ENCODE measurements at regions not wholly inside any gene's neighbourhood (a gene's known extent, or its start where the extent isn't known, plus 50 kb on each side); places are given as distances from the start of the nearest gene placed in this dataset.
"Not testable (repeated sequence)": the region's sequence is repeated elsewhere in the genome, so short reads cannot be mapped to it uniquely, and the experiment has no call there.

DNA sequence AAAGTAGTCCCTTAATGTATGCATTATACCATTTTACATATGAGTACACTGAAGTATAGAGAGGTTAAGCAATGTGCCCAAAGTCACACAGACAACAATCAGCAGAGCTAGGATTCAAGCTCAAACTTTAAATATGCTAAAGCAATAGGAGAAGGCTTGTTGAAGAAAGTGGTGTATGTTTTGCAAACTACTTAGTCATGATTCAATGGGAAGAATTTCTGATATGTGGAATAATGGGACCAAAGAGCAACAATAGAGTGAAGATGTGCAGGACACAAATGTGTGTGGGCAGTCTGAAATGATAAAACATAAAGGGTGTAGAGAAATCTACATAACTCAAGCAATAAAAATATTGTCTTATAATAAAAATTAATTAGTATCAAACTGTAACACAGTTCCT is 109.0 kb upstream of the ARSJ start:
- no peak for DNase-seq

DNA sequence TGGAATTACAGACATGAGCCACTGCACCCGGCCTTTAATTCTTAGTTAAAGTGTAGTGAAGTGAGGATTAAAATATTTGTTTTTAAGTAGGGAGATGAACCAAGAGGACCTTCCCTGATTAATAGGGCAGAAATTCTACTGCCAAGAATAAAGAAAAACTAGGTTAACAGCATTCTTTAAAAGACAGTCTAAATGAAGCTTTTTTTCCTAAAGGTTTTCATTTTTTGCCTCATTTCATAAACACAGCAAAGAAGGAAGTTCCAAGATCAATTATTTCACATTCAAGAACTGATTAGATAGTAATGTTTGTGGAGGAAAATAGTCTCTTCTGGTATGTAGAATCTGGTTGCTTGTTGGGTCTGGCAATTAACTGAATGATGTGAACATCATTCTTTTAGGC is 112.1 kb upstream of the ARSJ start:
- no peak for DNase-seq

DNA sequence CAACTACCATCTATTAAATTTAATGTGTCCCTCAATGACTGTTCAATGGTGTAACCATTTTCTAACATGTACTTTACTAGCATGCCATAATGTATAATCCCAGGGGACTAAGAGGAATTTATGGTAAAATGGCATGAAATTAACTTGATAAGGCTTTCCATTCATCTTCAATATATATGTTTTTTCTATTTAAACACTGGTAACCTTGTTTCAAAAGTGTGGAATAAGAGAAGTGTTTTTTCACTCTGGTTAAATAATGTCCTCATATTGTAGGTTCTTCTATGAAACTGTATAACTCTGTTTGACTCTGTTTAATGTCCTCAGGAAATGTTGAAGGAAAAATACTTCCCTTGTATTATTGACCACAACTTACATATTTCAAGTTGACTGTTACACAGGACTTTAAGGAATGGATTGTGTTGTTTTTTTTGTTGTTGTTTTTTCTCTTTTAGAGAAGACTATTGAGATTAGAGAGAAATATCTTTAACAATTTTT is 113.8 kb upstream of the ARSJ start:
- DNase-seq: no peak

DNA sequence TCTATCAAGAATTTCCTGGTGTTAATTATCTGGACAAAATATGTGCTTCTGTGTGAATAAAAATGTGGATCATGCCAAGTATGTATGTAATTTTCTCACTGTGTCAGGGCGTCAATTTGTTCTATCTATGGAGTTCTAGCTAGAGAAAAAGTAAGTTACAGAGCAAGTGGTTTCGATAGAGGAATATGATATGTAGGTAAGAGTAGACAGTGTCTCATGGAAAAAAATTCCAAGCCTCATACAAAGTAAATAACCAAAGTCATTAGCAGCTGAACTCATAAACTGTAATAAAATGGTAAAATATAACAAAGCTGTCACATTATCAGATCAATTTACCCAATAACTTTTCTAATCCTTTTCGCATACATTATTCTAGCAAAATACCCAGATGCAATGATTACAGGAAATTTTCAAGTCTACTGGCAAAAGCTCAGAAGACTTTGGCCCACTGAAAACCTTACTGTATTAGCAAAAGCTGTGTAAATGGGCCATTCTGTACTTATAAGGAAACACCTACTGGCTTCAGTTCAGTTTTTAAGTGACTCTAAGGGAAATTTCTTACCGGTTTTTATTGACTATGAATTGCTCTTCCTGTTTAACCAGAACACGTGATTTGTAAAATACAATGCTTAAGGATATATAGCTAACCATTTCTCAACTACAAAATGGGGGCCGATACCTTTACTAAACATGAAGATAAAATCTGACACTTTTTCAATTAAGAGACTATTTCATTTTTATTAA is 121.0 kb upstream of the ARSJ start:
- no peak for DNase-seq

DNA sequence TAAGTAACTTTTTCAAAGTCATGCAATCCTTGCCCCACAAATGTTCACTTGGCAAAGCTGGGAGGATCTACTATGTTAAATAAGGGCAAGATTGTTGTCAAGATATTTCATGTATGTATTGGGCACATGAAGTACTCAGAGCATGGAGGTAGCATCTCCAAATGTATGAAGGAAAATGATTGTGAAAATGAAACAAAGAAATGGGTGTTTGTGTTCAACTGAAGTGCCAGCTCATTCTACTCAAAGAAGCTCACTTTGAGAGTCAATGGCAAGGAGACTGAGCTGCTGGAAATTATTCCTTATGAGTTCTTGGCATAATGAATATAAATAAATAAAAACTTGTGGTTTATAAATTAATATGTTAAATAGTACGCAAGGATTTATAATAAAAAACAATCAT is 124.5 kb upstream of the ARSJ start:
- DNase-seq: no peak

DNA sequence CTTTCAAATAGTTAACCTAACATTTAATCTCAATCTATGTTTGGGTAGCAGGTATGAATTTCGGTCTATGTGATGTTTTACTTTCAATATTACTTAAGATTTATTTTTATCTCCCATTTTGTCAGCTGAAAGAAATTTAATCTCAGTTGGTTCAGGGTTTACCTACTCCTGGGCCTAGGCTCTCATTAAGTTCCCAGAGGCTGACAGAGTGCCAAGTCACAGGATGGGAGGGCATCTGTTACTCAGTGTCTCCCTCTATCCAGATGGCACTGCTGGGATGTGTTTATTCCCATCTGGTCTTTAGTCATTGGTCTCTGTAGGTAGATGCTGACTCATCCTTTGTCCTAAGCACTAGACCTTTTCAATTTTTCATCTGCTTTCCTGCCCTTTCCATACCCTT is 129.4 kb upstream of the ARSJ start:
- DNase-seq: no peak

DNA sequence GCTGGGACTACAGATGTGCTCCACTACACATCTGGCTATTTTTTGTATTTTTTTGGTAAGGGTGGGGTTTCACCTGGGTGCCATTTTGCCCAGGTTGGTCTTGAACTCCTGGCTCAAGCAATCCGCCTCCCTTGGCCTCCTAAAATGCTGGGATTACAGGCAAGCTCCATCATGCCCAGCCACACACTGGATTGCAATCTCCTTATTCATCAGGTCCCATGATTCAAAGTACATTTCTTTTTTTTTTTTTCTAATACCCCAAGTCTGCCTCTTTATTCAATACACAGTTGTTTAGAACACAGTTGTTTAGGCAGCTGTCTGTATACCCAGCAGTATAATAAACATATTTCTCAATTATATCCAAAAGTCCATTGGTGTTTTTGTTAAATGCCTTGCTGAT is 130.3 kb upstream of the ARSJ start:
- DNase-seq: no peak

DNA sequence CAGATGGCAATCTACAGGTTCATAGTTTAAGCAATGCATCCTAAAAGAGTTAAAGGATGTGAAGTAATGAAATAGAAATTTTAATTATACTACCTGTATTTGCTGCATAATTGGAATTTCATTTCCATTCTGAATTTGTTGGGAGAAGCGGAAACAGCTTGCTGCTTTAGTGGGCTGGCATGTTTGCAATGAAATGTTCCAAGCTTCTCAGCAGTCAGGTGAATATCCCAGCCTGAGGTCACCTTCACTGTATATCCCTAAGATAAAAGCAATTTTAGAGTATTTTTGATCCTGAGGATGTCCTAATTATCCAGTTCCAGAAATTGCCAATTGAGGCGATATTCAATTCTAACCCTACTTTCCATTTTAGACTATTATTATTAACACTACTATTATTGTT is 136.1 kb upstream of the ARSJ start:
- DNase-seq: no peak

DNA sequence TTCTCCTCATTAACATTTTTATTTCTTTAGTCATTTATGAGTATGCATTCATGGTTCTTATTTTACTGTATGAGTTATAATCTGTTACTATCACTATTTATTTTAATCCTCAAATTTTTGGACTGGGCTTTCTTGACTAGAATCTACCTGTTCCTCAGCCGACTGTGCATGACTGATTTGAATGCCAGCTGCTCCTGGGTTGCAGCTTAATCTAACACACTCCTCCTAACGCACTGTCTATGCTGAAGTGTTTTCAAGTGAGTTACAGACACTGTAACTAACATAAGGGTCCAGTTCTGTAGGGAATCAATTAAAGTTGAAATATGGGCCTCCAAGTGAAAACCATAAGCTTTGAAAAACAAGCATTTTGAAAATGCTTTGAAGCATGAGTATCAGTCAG is 137.4 kb upstream of the ARSJ start:
- DNase-seq: no peak

DNA sequence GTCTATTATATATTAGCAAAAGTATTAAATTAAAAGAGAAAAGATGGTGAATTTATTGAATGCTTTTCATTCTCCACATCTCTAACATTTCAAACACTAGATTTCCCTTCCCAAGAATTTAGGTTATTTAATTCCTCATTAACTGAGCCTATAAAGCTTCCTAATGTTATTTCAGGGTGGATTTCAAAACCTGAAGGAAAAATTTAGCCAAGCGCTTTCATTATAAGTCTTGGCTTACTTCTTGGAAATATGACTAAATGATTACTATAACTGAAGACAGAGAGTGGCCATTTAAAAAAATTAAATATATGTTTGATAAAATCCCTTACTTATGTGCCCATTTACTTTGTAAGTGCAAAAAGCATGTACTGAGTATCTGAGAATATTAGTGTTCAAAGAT is 141.8 kb upstream of the ARSJ start:
- no peak for DNase-seq

DNA sequence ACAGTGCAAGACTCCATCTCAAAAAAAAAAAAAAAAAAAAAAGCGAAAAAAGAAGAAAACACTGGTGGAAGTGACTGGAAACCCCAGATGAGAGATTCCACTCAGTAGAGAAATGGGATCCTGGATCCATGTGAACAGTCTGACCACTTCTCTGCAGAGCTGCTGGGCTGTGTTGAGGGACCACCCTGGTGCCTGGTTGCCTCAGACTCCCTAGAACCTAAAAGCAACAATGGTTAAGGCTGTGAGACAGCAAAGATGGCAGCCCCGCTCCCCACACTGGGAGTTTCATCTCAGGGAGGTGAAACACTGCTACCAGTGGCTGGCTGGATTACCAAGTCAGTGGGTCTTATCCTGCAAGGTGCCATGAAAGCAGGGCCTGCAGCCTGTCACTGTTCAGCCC is 152.8 kb upstream of the ARSJ start:
- no peak for DNase-seq

DNA sequence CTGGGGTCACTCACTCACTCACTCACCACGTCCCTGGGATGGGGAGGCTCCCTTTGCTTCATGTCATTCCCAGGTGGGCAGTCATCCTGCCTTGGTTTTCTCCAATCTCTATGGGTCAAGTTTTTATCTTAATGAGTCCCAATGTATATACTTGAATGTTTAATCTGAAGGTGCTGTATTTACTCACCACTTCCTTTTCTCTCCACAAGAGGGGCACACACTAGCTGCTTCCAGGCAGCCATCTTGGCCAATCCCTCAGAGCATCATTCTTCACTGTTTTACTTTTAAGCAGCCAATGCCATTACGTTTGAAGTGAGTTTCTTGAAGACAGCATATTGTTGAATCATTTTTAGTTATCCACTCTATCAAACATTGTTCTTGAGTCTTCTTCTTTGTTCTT is 153.4 kb upstream of the ARSJ start:
- no peak for DNase-seq

DNA sequence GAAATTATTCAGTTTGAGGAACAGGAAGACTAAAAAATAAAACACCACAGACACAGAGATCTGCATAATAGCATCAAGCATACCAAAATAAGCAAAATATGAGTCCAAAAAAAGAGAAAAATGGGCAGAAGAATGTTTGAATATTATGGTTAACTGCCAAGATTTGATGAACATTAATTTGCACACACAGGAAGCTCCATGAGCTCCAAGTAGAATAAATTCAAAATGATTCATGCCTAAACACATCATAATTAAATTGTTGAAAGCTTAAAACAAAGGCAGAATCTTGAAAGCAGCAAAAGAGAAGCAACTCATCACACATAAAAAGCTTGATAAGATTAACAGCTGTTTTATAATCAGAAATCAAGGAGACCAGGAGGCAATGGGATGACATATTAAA is 156.6 kb upstream of the ARSJ start:
- DNase-seq: no peak

DNA sequence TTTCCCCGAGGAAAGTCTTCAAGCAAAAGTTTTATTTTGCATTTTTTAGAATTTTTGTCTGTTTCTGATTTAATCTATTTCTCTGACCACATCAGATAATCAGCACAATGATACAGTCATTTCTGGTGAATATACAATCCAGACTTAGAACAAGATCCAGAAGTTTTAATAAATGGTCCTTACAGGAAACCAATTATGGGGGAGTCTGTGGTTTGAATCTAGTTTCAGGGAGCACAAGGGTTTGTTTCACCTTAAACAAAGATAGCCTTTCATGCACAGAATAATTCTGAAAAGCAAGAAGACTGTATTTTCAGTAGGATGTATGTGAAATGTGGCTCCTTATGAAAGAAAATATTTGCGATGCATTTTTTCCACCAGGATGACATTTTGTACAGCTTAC is 158.5 kb upstream of the ARSJ start:
- no peak for DNase-seq

DNA sequence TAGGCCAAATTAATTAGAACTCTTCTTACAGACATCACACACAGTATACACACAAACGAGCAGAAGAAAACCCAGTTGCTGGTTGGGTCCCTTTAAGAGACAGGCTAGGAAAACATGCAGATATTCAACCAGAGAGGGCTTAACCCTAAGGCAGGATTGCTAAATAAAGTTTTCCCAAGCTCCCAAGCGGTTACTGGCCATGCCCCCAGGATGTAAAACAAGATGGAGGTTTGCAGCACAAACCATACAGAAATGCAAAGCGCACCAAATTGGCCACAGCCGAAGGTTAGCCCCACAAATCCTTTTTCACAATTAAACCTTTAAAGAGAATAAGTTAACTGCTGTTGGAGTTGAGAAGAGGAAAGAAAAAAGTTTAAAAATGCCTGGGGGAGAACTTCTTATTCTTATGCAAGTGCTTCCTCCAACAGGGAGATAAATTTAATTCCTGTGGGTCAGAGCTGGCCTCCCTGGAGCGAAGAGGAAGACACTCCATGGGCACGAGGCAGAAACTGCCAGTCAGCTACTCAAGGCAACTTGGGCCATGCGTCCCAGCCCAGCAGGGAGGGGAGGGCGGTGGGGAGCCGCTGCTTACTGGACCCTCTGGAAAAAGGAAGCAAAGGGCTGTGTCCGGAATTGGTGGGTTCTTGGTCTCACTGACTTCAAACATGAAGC is 167.6 kb upstream of the ARSJ start:
- no peak for DNase-seq

DNA sequence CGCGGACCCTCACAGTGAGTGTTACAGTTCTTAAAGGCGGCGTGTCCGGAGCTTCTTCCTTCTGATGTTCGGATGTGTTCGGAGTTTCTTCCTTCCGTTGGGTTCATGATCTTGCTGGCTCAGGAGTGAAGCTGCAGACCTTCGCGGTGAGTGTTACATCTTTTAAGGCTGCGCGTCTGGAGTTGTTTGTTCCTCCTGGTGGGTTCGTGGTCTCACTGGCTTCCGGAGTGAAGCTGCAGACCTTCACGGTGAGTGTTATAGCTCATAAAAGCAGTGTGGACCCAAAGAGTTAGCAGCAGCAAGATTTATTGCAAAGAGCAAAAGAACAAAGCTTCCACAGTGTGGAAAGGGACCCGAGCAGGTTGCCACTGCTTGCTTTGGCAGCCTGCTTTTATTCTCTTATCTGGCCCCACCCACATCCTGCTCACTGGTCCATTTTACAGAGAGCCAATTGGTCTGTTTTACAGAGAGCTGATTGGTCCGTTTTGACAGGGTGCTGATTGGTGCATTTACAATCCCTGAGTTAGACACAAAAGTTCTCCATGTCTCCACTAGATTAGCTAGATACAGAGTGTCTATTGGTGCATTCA is 168.3 kb upstream of the ARSJ start:
- not testable (repeated sequence) for DNase-seq

DNA sequence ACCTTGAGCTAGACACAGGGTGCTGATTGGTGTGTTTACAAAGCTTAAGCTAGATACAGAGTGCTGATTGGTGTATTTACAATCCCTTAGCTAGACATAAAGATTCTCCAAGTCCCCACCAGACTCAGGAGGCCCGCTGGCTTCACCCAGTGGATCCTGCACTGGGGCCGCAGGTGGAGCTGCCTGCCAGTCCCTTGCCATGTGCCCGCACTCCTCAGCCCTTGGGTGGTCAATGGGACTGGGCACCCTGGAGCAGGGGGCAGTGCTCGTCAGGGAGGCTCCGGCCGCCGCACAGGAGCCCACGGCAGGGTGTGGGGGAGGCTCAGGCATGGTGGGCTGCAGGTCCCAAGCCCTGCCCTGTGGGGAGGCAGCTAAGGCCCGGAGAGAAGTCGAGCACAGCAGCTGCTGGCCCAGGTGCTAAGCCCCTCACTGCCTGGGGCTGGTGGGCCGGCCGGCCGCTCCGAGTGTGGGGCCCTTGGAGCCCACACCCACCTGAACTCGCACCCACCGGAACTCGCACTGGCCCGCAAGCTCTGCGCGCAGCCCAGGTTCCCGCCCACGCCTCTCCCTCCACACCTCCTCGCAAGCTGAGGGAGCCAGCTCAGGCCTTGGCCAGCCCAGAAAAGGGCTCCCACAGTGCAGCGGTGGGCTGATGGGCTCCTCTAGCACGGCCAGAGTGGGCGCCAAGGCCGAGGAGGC is 169.1 kb upstream of the ARSJ start:
- DNase-seq: not testable (repeated sequence)

DNA sequence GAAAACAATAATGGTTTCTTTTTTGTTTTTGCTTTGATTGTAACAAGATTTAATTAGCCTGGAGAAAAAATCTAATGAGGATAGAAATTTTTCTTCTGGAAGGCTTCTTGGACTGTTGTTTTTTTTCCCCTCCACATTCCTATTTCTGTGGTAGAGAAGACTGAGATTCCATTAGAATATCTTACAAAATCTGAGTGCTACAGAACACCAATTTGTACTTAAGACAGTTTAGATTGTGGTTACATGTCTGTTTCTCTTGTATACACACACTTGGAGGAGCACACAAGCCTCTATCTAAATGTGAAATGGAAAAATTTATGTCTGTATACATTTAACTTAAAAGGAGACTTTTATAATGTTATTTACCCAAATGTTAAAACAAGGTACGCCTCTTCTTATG is 176.9 kb upstream of the ARSJ start:
- DNase-seq: no peak

DNA sequence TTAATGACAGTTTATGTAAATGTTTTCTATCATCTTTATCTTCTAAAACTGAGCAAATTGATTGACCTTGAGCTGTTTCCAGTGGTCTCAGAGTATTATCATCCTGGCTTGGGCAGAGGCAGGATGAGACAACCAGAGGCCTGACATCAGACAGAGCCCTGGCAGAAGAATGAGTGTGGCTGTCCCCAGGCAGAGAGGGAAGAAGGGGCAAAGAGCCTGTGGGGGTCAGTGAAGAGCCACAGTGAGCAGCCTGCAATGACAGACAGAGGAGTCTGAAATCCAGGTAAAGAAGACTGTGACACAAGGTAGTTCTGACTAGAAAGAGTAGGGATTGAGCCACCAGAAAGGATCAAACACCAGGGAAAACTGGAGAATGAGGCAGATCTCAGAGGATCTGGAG is 182.4 kb upstream of the ARSJ start:
- no peak for DNase-seq

DNA sequence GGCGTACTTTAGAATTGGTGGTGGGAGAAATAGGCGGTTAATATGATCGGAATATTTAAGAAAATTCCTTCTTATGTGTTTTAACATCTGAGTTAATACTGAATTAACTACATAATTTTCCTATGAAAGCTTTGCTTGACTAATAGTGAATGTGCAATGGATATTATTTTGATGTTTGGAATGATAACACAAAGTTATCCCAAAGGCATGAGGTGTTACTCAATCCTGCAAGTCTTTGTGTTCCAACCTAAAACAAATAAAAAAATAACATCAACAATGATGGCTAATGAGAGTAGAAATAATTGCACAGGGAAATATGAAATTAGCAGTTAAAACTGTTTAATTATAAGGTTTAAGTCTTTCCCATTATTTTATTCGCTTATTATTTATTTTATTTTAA is 183.6 kb upstream of the ARSJ start:
- DNase-seq: no peak

DNA sequence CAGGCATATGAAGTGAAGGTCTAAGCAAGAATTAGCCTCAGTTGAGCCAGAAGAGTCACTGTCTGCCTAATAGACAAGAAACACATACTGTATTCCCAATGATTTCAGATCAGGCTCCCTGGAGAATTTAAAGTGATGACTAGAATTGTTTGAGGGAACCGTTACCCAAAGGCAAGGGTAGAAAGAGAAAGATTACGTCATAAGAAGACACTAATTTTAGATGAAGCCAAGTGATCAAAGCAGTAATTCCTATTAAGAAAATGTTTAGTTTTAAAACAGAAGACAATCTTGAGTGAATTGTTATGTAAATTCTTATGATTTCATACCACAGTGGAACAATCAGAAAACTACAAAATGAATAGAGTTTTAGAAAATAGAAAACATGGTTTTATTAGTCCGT is 194.5 kb upstream of the ARSJ start:
- DNase-seq: no peak

DNA sequence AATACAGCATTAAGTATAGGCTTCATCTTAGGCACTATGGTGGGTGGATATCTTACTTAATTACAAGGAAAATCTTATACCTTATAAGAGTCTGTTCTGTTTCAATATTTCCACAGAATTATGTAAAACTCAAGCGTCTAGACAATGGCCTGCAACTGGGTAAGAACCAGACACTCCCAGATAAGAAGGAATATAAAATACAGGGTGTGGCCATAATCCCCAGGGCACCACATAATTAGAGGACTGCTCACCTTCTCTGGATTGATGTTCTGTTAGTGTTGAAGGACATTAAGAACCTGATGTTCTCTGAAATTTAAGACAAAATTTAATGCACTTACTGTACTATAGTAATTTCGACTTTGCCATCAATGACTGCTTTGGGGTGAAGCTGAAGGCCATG is 198.2 kb upstream of the ARSJ start:
- DNase-seq: no peak

DNA sequence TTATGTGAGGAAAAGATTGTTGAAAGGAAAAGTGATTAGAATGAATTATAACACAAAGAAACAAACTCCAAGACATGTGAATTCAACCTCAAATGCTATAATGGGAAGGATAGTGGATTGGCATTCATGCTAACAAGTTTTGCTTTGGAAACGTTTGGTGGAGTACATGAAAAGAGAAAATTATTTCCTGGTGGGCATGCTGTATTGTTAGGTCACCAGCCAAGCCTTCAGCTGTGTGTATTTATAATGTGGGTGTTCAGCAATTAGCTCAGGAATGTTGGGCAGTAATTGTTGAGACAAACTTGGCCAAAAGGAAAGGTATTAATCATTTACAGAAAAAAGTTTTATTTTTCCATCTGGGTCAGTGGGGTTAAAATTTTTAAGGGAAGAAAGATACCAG is 198.9 kb upstream of the ARSJ start:
- no peak for DNase-seq

DNA sequence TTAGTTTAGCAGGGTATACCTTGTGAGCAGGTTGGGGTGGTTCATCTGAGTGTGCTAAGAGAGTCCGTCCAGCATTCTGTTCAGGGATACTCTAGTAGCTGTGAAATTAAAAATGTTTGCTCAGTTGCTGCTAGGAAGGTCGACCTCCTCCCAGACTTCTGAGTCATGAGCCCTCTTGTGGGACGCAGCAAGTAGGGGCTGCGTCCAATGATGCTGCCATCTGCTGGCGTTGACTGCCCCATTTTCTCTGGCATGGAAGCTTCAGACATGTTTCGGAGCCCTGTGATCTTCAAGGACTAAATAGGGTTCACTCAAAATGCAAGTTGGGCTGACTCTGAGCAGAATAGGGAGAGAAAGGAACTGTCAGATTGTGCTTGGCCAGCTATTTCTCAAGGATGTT is 201.0 kb upstream of the ARSJ start:
- DNase-seq: no peak

All from NCI-H1092 (cell line).